ENCODE measurements at regions not wholly inside any gene's neighbourhood (a gene's known extent, or its start where the extent isn't known, plus 50 kb on each side); places are given as distances from the start of the nearest gene placed in this dataset.

- no peaks in the 10 kb centered on the region for H3K9me3 ChIP-seq
- H3K27ac ChIP-seq = no peak overlapping the region
- TF ChIP-seq POLR2A (IDR thresholded peaks at IDR 0.05) (no peak), CTCF (IDR thresholded peaks at IDR 0.05) (no peak)
- no peaks in the 10 kb centered on the region for H3K27me3 ChIP-seq
- DNase-seq = no peak
- no peaks in the 10 kb centered on the region for H3K4me1 ChIP-seq
- no peaks in the 10 kb centered on the region for H3K36me3 ChIP-seq
- H3K4me3 ChIP-seq = no peak overlapping the region
These were observed 91.2 kb downstream of the GALR1 start for GRCh38 chr18:77340815-77341214.

DNA sequence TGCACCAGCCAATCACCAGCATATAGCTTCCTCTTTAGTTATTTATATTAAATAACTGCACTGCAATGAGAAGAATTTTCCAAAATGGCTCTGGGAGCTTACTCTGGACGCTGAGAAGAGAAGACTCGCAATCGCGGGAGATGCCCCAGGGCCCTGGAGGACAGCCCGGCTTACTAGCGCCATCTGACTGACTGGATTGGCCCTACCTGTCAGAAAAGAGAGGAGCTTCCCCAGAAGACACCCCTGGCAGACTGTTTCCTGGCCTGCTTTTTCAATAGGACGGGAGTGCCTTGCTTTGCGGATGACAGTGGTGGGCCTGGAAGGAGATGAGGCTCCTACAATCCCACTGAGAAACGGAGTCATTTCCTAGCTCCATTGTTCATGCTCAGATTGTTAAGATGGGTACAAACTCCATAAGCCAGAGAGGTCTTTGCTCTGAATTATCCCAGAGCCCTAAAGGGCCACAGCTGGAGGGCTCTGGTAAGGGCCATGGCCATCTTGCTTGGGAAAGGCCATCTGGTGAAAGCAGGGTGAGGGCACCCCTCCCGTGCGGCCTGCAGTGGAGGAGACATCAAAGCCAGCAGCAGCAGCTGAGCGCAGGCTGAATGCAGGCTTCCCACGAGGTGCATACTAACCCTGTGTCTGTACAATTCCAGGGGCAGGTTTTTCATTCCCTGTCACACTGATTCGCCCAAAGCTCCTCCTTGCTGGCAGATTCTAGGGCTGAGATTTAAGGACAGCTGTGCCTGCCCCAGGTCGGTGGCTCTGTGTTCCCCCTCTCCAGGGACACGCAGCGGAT lies 92.1 kb downstream of the GALR1 start:
- no peak overlapping the region for H3K4me3 ChIP-seq
- no peaks in the 10 kb centered on the region for H3K36me3 ChIP-seq
- H3K4me1 ChIP-seq = no peaks in the 10 kb centered on the region
- no peaks in the 10 kb centered on the region for H3K9me3 ChIP-seq
- H3K27ac ChIP-seq = no peak overlapping the region
- DNase-seq = no peak
- no peak for TF ChIP-seq CTCF (IDR thresholded peaks at IDR 0.05)
- TF ChIP-seq POLR2A (IDR thresholded peaks at IDR 0.05) = no peak
- no peaks in the 10 kb centered on the region for H3K27me3 ChIP-seq

DNA sequence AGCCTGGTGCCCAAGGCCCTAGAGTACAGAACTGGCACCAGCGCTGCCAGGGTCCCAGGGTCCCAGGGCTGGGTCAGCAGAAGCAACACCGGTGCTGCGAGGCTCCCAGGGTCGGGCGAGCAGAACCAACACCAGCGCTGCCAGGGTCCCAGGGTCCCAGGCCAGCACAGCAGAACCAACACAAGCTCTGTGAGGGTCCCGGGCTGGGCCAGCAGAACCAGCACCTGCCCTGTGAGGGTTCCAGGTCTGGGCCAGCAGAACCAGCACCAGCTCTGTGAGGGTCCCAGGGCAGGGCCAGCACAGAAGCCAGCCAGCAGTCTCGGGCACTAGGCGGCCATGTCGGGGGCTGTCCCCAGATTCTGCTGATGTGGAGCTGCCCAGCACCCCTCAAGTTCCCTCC lies 93.1 kb downstream of the GALR1 start:
- no peaks in the 10 kb centered on the region for H3K9me3 ChIP-seq
- no peaks in the 10 kb centered on the region for H3K27me3 ChIP-seq
- H3K4me1 ChIP-seq = no peaks in the 10 kb centered on the region
- DNase-seq = no peak
- TF ChIP-seq POLR2A (IDR thresholded peaks at IDR 0.05) = no peak
- TF ChIP-seq CTCF (IDR thresholded peaks at IDR 0.05) = no peak
- no peak overlapping the region for H3K27ac ChIP-seq
- H3K36me3 ChIP-seq = no peaks in the 10 kb centered on the region
- no peak overlapping the region for H3K4me3 ChIP-seq

GRCh38 chr18:77343846-77344510 lies 94.3 kb downstream of the GALR1 start:
- no peak for DNase-seq
- no peaks in the 10 kb centered on the region for H3K36me3 ChIP-seq
- no peak overlapping the region for H3K27ac ChIP-seq
- no peak overlapping the region for H3K4me3 ChIP-seq
- no peaks in the 10 kb centered on the region for H3K4me1 ChIP-seq
- H3K27me3 ChIP-seq = no peaks in the 10 kb centered on the region
- H3K9me3 ChIP-seq = no peaks in the 10 kb centered on the region
- TF ChIP-seq CTCF (IDR thresholded peaks at IDR 0.05) (no peak), POLR2A (IDR thresholded peaks at IDR 0.05) (no peak)

GRCh38 chr18:77344786-77345500 lies 95.3 kb downstream of the GALR1 start:
- no peaks in the 10 kb centered on the region for H3K27me3 ChIP-seq
- no peaks in the 10 kb centered on the region for H3K4me1 ChIP-seq
- TF ChIP-seq CTCF (IDR thresholded peaks at IDR 0.05) (no peak), POLR2A (IDR thresholded peaks at IDR 0.05) (no peak)
- H3K36me3 ChIP-seq = no peaks in the 10 kb centered on the region
- no peaks in the 10 kb centered on the region for H3K9me3 ChIP-seq
- no peak overlapping the region for H3K27ac ChIP-seq
- no peak for DNase-seq
- no peak overlapping the region for H3K4me3 ChIP-seq
